HCT116 (cell line): ENCODE measurements at regions not wholly inside any gene's neighbourhood (a gene's known extent, or its start where the extent isn't known, plus 50 kb on each side); places are given as distances from the start of the nearest gene placed in this dataset.

Source experiments
- ATAC-seq: fragments of 200-7000 bp; cut with Tn5 transposase; 2 replicates; pipeline ENCODE4 v1.9.1; 2020; ENCODE audit warnings: mild to moderate bottlenecking, moderate library complexity
- BruUV-seq: library from RNA; stranded (reverse); fragments of 400-500 nt; replicated peaks from 2 replicates; lab custom pipeline; 2021; lab: Mats Ljungman, UMichigan
- CTCF ChIA-PET: fragments of 300-600 bp; sonication (Branson Sonifier 250); formaldehyde crosslinking; loops from one replicate; lab custom pipeline; 2021; ENCODE audit warnings: antibody characterized with exemption; lab: Charles Lee
- POLR2A ChIA-PET: fragments of 300-600, 350-600 bp; sonication (Branson Sonifier 250); formaldehyde crosslinking; loops from one replicate; lab custom pipeline; 2021; ENCODE audit warnings: antibody characterized with exemption; lab: Charles Lee
- RAD21 ChIA-PET, 2 experiments: fragments of 300-600 bp; sonication (Branson Sonifier 250); formaldehyde crosslinking; loops; one replicate each; lab custom pipeline; 2023; ENCODE audit warnings: low total read pairs in 2 of 2; ENCODE audit not compliant: uncharacterized antibody in 2 of 2, unreplicated experiment in 2 of 2, low non-redundant PET in 1 of 2; lab: Charles Lee
- DNase-seq: peaks from one replicate; pipeline ENCODE4 v3.0.0-alpha.2; 2010; ENCODE audit warnings: low read depth, low spot score
- H2AFZ ChIP-seq: fragments of 200-600 bp; shearing (Covaris generic), sonication (generic); 2 replicates; pipeline ENCODE4 v1.6.1; 2017; ENCODE audit warnings: low read depth, mixed run types, mixed read lengths, antibody characterized with exemption, low read length; ENCODE audit not compliant: poor library complexity, severe bottlenecking
- H3K27ac ChIP-seq: 2 replicates; pipeline ENCODE4 v1.5.1; 2012; ENCODE audit warnings: low read depth, low read length
- H3K27me3 ChIP-seq: fragments of 200-600 bp; sonication (generic); 2 replicates; pipeline ENCODE4 v1.6.1; 2016; ENCODE audit warnings: mixed run types, low read length, mixed read lengths; ENCODE audit not compliant: insufficient read depth
- H3K36me3 ChIP-seq, 2 experiments: fragments of 200-500 bp in 1 of 2; fragments of 200-600 bp in 1 of 2; sonication (Bioruptor generic) in 1 of 2; sonication (generic) in 1 of 2; 2 replicates each; pipeline versions ENCODE4 v1.5.1 to v1.6.1; 2014 to 2016; ENCODE audit warnings: low read length in 2 of 2, inconsistent platforms in 1 of 2, mixed read lengths in 1 of 2, mixed run types in 1 of 2; ENCODE audit not compliant: insufficient read depth in 2 of 2, control insufficient read depth in 1 of 2
- H3K4me1 ChIP-seq, 2 experiments: fragments of 200-600 bp in 1 of 2; sonication (generic) in 1 of 2; 2 replicates each; pipeline versions ENCODE4 v1.5.1 to v1.6.1; 2012 to 2017; ENCODE audit warnings: low read length in 2 of 2, inconsistent platforms in 1 of 2, mild to moderate bottlenecking in 1 of 2, mixed read lengths in 1 of 2, mixed run types in 1 of 2, moderate library complexity in 1 of 2; ENCODE audit not compliant: insufficient read depth in 2 of 2, control insufficient read depth in 1 of 2
- H3K4me2 ChIP-seq: fragments of 200-600 bp; sonication (generic); 2 replicates; pipeline ENCODE4 v1.6.1; 2017; ENCODE audit warnings: mixed run types, low read length, mixed read lengths
- H3K4me3 ChIP-seq, 2 experiments: fragments of 200-600 bp in 1 of 2; sonication (generic) in 1 of 2; replicated peaks in 1 of 2; 2 replicates each; pipeline ENCODE4 v1.5.1; 2011 to 2016; ENCODE audit warnings: low read length in 2 of 2, control low read depth in 1 of 2, low read depth in 1 of 2, mild to moderate bottlenecking in 1 of 2, mixed read lengths in 1 of 2, mixed run types in 1 of 2
- H3K79me2 ChIP-seq: fragments of 200-600 bp; sonication (generic); 2 replicates; pipeline ENCODE4 v1.6.1; 2017; ENCODE audit warnings: mild to moderate bottlenecking, mixed run types, low read length, moderate library complexity, mixed read lengths; ENCODE audit not compliant: insufficient read depth
- H3K9ac ChIP-seq: fragments of 200-600 bp; sonication (generic); 2 replicates; pipeline ENCODE4 v1.6.1; 2016; ENCODE audit warnings: low read length, mixed read lengths
- H3K9me2 ChIP-seq: fragments of 200-600 bp; sonication (generic), shearing (Covaris generic); 2 replicates; pipeline ENCODE4 v1.6.1; 2017; ENCODE audit warnings: mixed run types, mild to moderate bottlenecking, moderate library complexity; ENCODE audit not compliant: insufficient read depth
- H3K9me3 ChIP-seq, 2 experiments: fragments of 200-500 bp in 1 of 2; fragments of 200-600 bp in 1 of 2; sonication (Bioruptor generic) in 1 of 2; sonication (generic) in 1 of 2; 2 replicates each; pipeline ENCODE4 v1.6.1; 2014 to 2017; ENCODE audit warnings: low read length in 2 of 2, mixed read lengths in 2 of 2, inconsistent platforms in 1 of 2, low read depth in 1 of 2, mild to moderate bottlenecking in 1 of 2, mixed run types in 1 of 2, moderate library complexity in 1 of 2; ENCODE audit not compliant: control insufficient read depth in 1 of 2, insufficient read depth in 1 of 2
- H4K20me1 ChIP-seq: fragments of 200-600 bp; sonication (generic), shearing (Covaris generic); 2 replicates; pipeline ENCODE4 v1.6.1; 2017; ENCODE audit warnings: mixed run types, mild to moderate bottlenecking, moderate library complexity; ENCODE audit not compliant: insufficient read depth
- CBX3 ChIP-seq: IDR thresholded peaks from 2 replicates; pipeline ENCODE4 v1.6.1; 2012; ENCODE audit warnings: low read depth
- CEBPB ChIP-seq: IDR thresholded peaks from 2 replicates; pipeline ENCODE4 v1.6.1; 2012; ENCODE audit warnings: low read depth
- CTCF ChIP-seq, 3 experiments: fragments of 200-600 bp in 1 of 3; sonication (generic) in 1 of 3; IDR thresholded peaks in 2 of 3; conservative IDR thresholded peaks in 1 of 3; 2 replicates each; pipeline ENCODE4 v1.5.1; 2012 to 2017; ENCODE audit warnings: low read depth in 2 of 3, low read length in 2 of 3, antibody characterized with exemption in 1 of 3, borderline replicate concordance in 1 of 3, control low read depth in 1 of 3, mild to moderate bottlenecking in 1 of 3, mixed read lengths in 1 of 3, mixed run types in 1 of 3, moderate library complexity in 1 of 3; ENCODE audit not compliant: insufficient read depth in 1 of 3
- EGR1 ChIP-seq: IDR thresholded peaks from 2 replicates; pipeline ENCODE4 v1.6.1; 2012; ENCODE audit warnings: low read depth
- ELF1 ChIP-seq: IDR thresholded peaks from 2 replicates; pipeline ENCODE4 v1.6.1; 2012; ENCODE audit warnings: low read depth, borderline replicate concordance
- EZH2 ChIP-seq: fragments of 200-600 bp; sonication (generic); IDR thresholded peaks from 2 replicates; pipeline ENCODE4 v1.6.1; 2017; ENCODE audit warnings: antibody characterized with exemption, mixed run types
- EZH2phosphoT487 ChIP-seq: fragments of 200-600 bp; IDR thresholded peaks from 2 replicates; pipeline ENCODE4 v1.6.1; 2018; ENCODE audit warnings: antibody characterized with exemption, borderline replicate concordance
- FOSL1 ChIP-seq: IDR thresholded peaks from 2 replicates; pipeline ENCODE4 v1.6.1; 2012; ENCODE audit warnings: low read depth
- JUND ChIP-seq: IDR thresholded peaks from 2 replicates; pipeline ENCODE4 v1.6.1; 2012
- MAX ChIP-seq: IDR thresholded peaks from 2 replicates; pipeline ENCODE4 v1.6.1; 2012
- RAD21 ChIP-seq: IDR thresholded peaks from 2 replicates; pipeline ENCODE4 v1.6.1; 2012; ENCODE audit warnings: low read depth, mild to moderate bottlenecking
- REST ChIP-seq: IDR thresholded peaks from 2 replicates; pipeline ENCODE4 v1.6.1; 2012; ENCODE audit warnings: low read depth
- SIN3A ChIP-seq: IDR thresholded peaks from 2 replicates; pipeline ENCODE4 v1.6.1; 2012; ENCODE audit warnings: low read depth
- SRF ChIP-seq: IDR thresholded peaks from 2 replicates; pipeline ENCODE4 v1.6.1; 2012; ENCODE audit warnings: low read depth
- TCF7L2 ChIP-seq: IDR thresholded peaks from 2 replicates; pipeline ENCODE4 v1.7.0; 2011; ENCODE audit warnings: borderline replicate concordance, inconsistent platforms; ENCODE audit not compliant: insufficient read depth, insufficient read length; ENCODE audit errors: extremely low read depth
- YY1 ChIP-seq: IDR thresholded peaks from 2 replicates; pipeline ENCODE4 v1.6.1; 2011; ENCODE audit warnings: low read length, low read depth, moderate library complexity, mild to moderate bottlenecking; ENCODE audit not compliant: insufficient replicate concordance; ENCODE audit errors: extremely low read depth
- ZFX ChIP-seq: fragments of 450-650 bp; IDR thresholded peaks from 2 replicates; pipeline ENCODE4 v1.6.1; 2017
- ZNF274 ChIP-seq: fragments of 200-500 bp; sonication (Bioruptor generic); IDR thresholded peaks from 2 replicates; pipeline ENCODE4 v1.6.1; 2014; ENCODE audit warnings: mild to moderate bottlenecking, low read depth, low read length, inconsistent platforms
- intact Hi-C: fragments of 100-400 bp; cut with micrococcal nuclease; formaldehyde crosslinking; loops from 2 replicates; pipeline ENCODE4 v1.10.0; 2022
- TF ChIP-seq, protein P1 (sequence below): IDR thresholded peaks from 2 replicates; pipeline ENCODE4 v1.6.1; 2012
- TF ChIP-seq, protein P2 (sequence below): IDR thresholded peaks from 2 replicates; pipeline ENCODE4 v1.6.1; 2011; ENCODE audit warnings: mild to moderate bottlenecking, low read length, moderate library complexity; ENCODE audit not compliant: insufficient replicate concordance; ENCODE audit errors: extremely low read depth

- Histone ChIP-seq H3K4me3 (no peak overlapping the region), H3K4me1 (no peaks in the 10 kb centered on the region), H3K4me2 (no peak overlapping the region), H3K9me2 (no peaks in the 10 kb centered on the region), H4K20me1 (no peaks in the 10 kb centered on the region), H3K27ac (no peak overlapping the region), H2AFZ (no peak overlapping the region), H3K79me2 (no peaks in the 10 kb centered on the region), H3K36me3 (no peaks in the 10 kb centered on the region), H3K9ac (no peak overlapping the region), H3K27me3 (peaks cover 6% of the 10 kb centered on the region; the same call in 1 of the 2 replicates), H3K9me3 (no peaks in the 10 kb centered on the region)
- no TSS peak for BruUV-seq
- CTCF ChIA-PET: no interaction called here
- TF ChIP-seq EGR1 (no peak), CEBPB (no peak), YY1 (no peak), MAX (no peak), SIN3A (no peak), JUND (no peak), ELF1 (no peak), EZH2phosphoT487 (no peak), RAD21 (no peak), EZH2 (no peak), TCF7L2 (no peak), SRF (no peak), CTCF (IDR thresholded peaks at IDR 0.05 in 2 of 3, conservative IDR thresholded peaks at IDR 0.05 in 1 of 3; ENCODE audit: borderline replicate concordance in 1 of 3, insufficient read depth in 1 of 3, low read depth in 2 of 3, low read length in 2 of 3) (no peak), CBX3 (no peak), REST (no peak), ZFX (no peak), FOSL1 (no peak), ZNF274 (no peak)
- TF ChIP-seq, protein P1, sequence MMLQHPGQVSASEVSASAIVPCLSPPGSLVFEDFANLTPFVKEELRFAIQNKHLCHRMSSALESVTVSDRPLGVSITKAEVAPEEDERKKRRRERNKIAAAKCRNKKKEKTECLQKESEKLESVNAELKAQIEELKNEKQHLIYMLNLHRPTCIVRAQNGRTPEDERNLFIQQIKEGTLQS: no peak
- TF ChIP-seq, protein P2, sequence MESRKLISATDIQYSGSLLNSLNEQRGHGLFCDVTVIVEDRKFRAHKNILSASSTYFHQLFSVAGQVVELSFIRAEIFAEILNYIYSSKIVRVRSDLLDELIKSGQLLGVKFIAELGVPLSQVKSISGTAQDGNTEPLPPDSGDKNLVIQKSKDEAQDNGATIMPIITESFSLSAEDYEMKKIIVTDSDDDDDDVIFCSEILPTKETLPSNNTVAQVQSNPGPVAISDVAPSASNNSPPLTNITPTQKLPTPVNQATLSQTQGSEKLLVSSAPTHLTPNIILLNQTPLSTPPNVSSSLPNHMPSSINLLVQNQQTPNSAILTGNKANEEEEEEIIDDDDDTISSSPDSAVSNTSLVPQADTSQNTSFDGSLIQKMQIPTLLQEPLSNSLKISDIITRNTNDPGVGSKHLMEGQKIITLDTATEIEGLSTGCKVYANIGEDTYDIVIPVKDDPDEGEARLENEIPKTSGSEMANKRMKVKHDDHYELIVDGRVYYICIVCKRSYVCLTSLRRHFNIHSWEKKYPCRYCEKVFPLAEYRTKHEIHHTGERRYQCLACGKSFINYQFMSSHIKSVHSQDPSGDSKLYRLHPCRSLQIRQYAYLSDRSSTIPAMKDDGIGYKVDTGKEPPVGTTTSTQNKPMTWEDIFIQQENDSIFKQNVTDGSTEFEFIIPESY: no peak
- DNase-seq (no peak), ATAC-seq (no peak)
- intact Hi-C loops: no loop called here
- RAD21 ChIA-PET: no interaction called here
- POLR2A ChIA-PET: no interaction called here
Measured at GRCh38 chr1:229141689-229142377, 129.1 kb upstream of the RAB4A start.
